CD4-positive, CD25-positive, alpha-beta regulatory T cell (primary cell): ENCODE measurements at regions not wholly inside any gene's neighbourhood (a gene's known extent, or its start where the extent isn't known, plus 50 kb on each side); places are given as distances from the start of the nearest gene placed in this dataset.
"Not testable (repeated sequence)": the region's sequence is repeated elsewhere in the genome, so short reads cannot be mapped to it uniquely, and the experiment has no call there.

ENCODE experiments used
- ATAC-seq, 2 donors: fragments of 150-1000 bp; cut with Tn5 transposase; one replicate each; pipeline ENCODE4 v1.10.0; 2021; ENCODE audit warnings: low read depth in 2 of 2, moderate number of reproducible peaks in 2 of 2, moderate library complexity in 1 of 2
- DNase-seq, 3 donors: peaks; one replicate each; pipeline versions ENCODE4 v3.0.0 to v3.0.0-alpha.2; 2012 to 2022; ENCODE audit warnings: mixed read lengths in 1 of 3
- H3K27ac ChIP-seq: one replicate; pipeline ENCODE4 v1.7.0; 2013; ENCODE audit warnings: mild to moderate bottlenecking, low read length; ENCODE audit not compliant: insufficient read depth, poor library complexity, severe bottlenecking
- H3K27me3 ChIP-seq: one replicate; pipeline ENCODE4 v1.7.0; 2013; ENCODE audit warnings: low read length; ENCODE audit not compliant: control insufficient read depth, insufficient read depth
- H3K36me3 ChIP-seq: one replicate; pipeline ENCODE4 v1.7.0; 2013; ENCODE audit warnings: mild to moderate bottlenecking, low read length, moderate library complexity; ENCODE audit not compliant: control insufficient read depth, insufficient read depth
- H3K4me1 ChIP-seq: 2 replicates; pipeline ENCODE4 v1.7.0; 2013; ENCODE audit warnings: mild to moderate bottlenecking, low read length; ENCODE audit not compliant: insufficient read depth, control insufficient read depth, poor library complexity, severe bottlenecking
- H3K4me3 ChIP-seq: one replicate; pipeline ENCODE4 v1.7.0; 2013; ENCODE audit warnings: low read depth, mild to moderate bottlenecking, low read length, moderate library complexity
- H3K9me3 ChIP-seq, 2 experiments: 1 replicate in 1 of 2; 2 replicates in 1 of 2; pipeline ENCODE4 v1.7.0; 2013; ENCODE audit warnings: low read length in 2 of 2, mild to moderate bottlenecking in 1 of 2, moderate library complexity in 1 of 2; ENCODE audit not compliant: control insufficient read depth in 2 of 2
- H3K27ac Mint-ChIP-seq, 3 donors: one replicate each; pipeline ENCODE4 v1.8.0; 2020 to 2022; ENCODE audit warnings: mild to moderate bottlenecking in 3 of 3, mixed read lengths in 3 of 3, moderate library complexity in 2 of 3
- H3K27me3 Mint-ChIP-seq: one replicate; pipeline ENCODE4 v1.8.0; 2022; ENCODE audit warnings: mild to moderate bottlenecking, mixed read lengths
- H3K36me3 Mint-ChIP-seq: one replicate; pipeline ENCODE4 v1.8.0; 2020; ENCODE audit warnings: mixed read lengths
- H3K4me1 Mint-ChIP-seq, 4 donors: one replicate each; pipeline ENCODE4 v1.8.0; 2020 to 2022; ENCODE audit warnings: mixed read lengths in 4 of 4, mild to moderate bottlenecking in 1 of 4
- H3K4me3 Mint-ChIP-seq, 4 donors: one replicate each; pipeline ENCODE4 v1.8.0; 2020 to 2022; ENCODE audit warnings: mild to moderate bottlenecking in 4 of 4, mixed read lengths in 4 of 4, moderate library complexity in 3 of 4
- H3K9me3 Mint-ChIP-seq, 7 donors: one replicate each; pipeline ENCODE4 v1.8.0; 2020 to 2022; ENCODE audit warnings: mixed read lengths in 7 of 7, mild to moderate bottlenecking in 3 of 7, moderate library complexity in 2 of 7

- H3K27me3 Mint-ChIP-seq, result no peaks in the 10 kb centered on the region
- H3K9me3 ChIP-seq, result no peaks in the 10 kb centered on the region
- no peaks in the 10 kb centered on the region for H3K4me1 Mint-ChIP-seq
- DNase-seq (no peak), ATAC-seq (no peak)
- H3K27ac Mint-ChIP-seq, result no peak overlapping the region
- peaks cover 0 to 7% (median 0%) of the 10 kb centered on the region in 7 donors for H3K9me3 Mint-ChIP-seq
- H3K4me1 ChIP-seq, result no peaks in the 10 kb centered on the region
- H3K4me3 ChIP-seq, result no peak overlapping the region
- no peak overlapping the region for H3K27ac ChIP-seq
- no peaks in the 10 kb centered on the region for H3K36me3 ChIP-seq
- no peaks in the 10 kb centered on the region for H3K36me3 Mint-ChIP-seq
- H3K4me3 Mint-ChIP-seq, result no peak overlapping the region
- H3K27me3 ChIP-seq, result no peaks in the 10 kb centered on the region
Measured at GRCh38 chr11:82533628-82534327, 199.9 kb downstream of the FAM181B start.

GRCh38 chr11:82529936-82530335 lies 203.7 kb downstream of the FAM181B start:
- DNase-seq, result no peak
- no peaks in the 10 kb centered on the region for H3K4me1 Mint-ChIP-seq
- H3K27ac ChIP-seq, result no peak overlapping the region
- H3K36me3 Mint-ChIP-seq, result no peaks in the 10 kb centered on the region
- H3K36me3 ChIP-seq, result no peaks in the 10 kb centered on the region
- H3K27me3 ChIP-seq, result no peaks in the 10 kb centered on the region
- no peak overlapping the region for H3K4me3 ChIP-seq
- H3K27ac Mint-ChIP-seq, result no peak overlapping the region
- H3K9me3 Mint-ChIP-seq, result peaks cover 0 to 7% (median 2%) of the 10 kb centered on the region in 7 donors
- no peak overlapping the region for H3K4me3 Mint-ChIP-seq
- no peak for ATAC-seq
- H3K4me1 ChIP-seq, result no peaks in the 10 kb centered on the region
- no peaks in the 10 kb centered on the region for H3K27me3 Mint-ChIP-seq
- no peaks in the 10 kb centered on the region for H3K9me3 ChIP-seq

GRCh38 chr11:82527081-82527584 lies 206.5 kb downstream of the FAM181B start:
- no peak overlapping the region for H3K4me3 Mint-ChIP-seq

GRCh38 chr11:82523141-82523540 lies 210.5 kb downstream of the FAM181B start:
- Mint-ChIP-seq H3K9me3 (peaks cover 0 to 6% (median 2%) of the 10 kb centered on the region in 7 donors), H3K27me3 (no peaks in the 10 kb centered on the region), H3K4me1 (no peaks in the 10 kb centered on the region), H3K36me3 (no peaks in the 10 kb centered on the region), H3K27ac (no peak overlapping the region), H3K4me3 (no peak overlapping the region)
- H3K36me3 ChIP-seq, result no peaks in the 10 kb centered on the region
- H3K4me3 ChIP-seq, result no peak overlapping the region
- H3K27me3 ChIP-seq, result no peaks in the 10 kb centered on the region
- DNase-seq (no peak), ATAC-seq (no peak)
- no peaks in the 10 kb centered on the region for H3K9me3 ChIP-seq
- no peak overlapping the region for H3K27ac ChIP-seq
- no peaks in the 10 kb centered on the region for H3K4me1 ChIP-seq

More at GRCh38 chr11:82527081-82527584, 206.5 kb downstream of the FAM181B start:
- ATAC-seq, result no peak
- Mint-ChIP-seq H3K27me3 (no peaks in the 10 kb centered on the region), H3K27ac (no peak overlapping the region), H3K36me3 (no peaks in the 10 kb centered on the region), H3K4me1 (no peaks in the 10 kb centered on the region), H3K9me3 (peaks cover 0 to 7% (median 0%) of the 10 kb centered on the region in 7 donors)
- Histone ChIP-seq H3K27ac (no peak overlapping the region), H3K4me3 (no peak overlapping the region), H3K9me3 (no peaks in the 10 kb centered on the region), H3K36me3 (no peaks in the 10 kb centered on the region), H3K4me1 (no peaks in the 10 kb centered on the region), H3K27me3 (no peaks in the 10 kb centered on the region)
- no peak for DNase-seq

- H3K27ac Mint-ChIP-seq, result no peak overlapping the region
- Histone ChIP-seq H3K9me3 (no peaks in the 10 kb centered on the region), H3K4me3 (no peak overlapping the region), H3K4me1 (no peaks in the 10 kb centered on the region), H3K27ac (no peak overlapping the region), H3K27me3 (no peaks in the 10 kb centered on the region), H3K36me3 (no peaks in the 10 kb centered on the region)
- ATAC-seq, result no peak
- H3K4me3 Mint-ChIP-seq, result no peak overlapping the region
- no peaks in the 10 kb centered on the region for H3K27me3 Mint-ChIP-seq
- DNase-seq, result no peak
- H3K9me3 Mint-ChIP-seq, result peaks cover 0 to 3% (median 2%) of the 10 kb centered on the region in 7 donors
- no peaks in the 10 kb centered on the region for H3K36me3 Mint-ChIP-seq
- H3K4me1 Mint-ChIP-seq, result no peaks in the 10 kb centered on the region
Measured at GRCh38 chr11:82521427-82521826, 212.2 kb downstream of the FAM181B start.

- Mint-ChIP-seq H3K27me3 (no peaks in the 10 kb centered on the region), H3K9me3 (peaks cover 0 to 5% (median 0%) of the 10 kb centered on the region in 7 donors), H3K27ac (no peak overlapping the region), H3K4me1 (no peaks in the 10 kb centered on the region), H3K36me3 (no peaks in the 10 kb centered on the region), H3K4me3 (no peak overlapping the region)
- DNase-seq (no peak), ATAC-seq (no peak)
- no peaks in the 10 kb centered on the region for H3K27me3 ChIP-seq
- no peaks in the 10 kb centered on the region for H3K4me1 ChIP-seq
- H3K27ac ChIP-seq, result no peak overlapping the region
- H3K9me3 ChIP-seq, result no peaks in the 10 kb centered on the region
- no peak overlapping the region for H3K4me3 ChIP-seq
- H3K36me3 ChIP-seq, result no peaks in the 10 kb centered on the region
Measured at GRCh38 chr11:82507288-82507687, 226.4 kb downstream of the FAM181B start.

GRCh38 chr11:82505379-82505778 lies 228.3 kb downstream of the FAM181B start:
- H3K4me3 Mint-ChIP-seq, result no peak overlapping the region
- H3K27me3 ChIP-seq, result no peaks in the 10 kb centered on the region
- ATAC-seq (no peak), DNase-seq (no peak)
- H3K36me3 ChIP-seq, result no peaks in the 10 kb centered on the region
- no peaks in the 10 kb centered on the region for H3K36me3 Mint-ChIP-seq
- no peak overlapping the region for H3K4me3 ChIP-seq
- H3K27ac Mint-ChIP-seq, result no peak overlapping the region
- H3K27me3 Mint-ChIP-seq, result no peaks in the 10 kb centered on the region
- peaks cover 0 to 3% (median 0%) of the 10 kb centered on the region in 7 donors for H3K9me3 Mint-ChIP-seq
- no peaks in the 10 kb centered on the region for H3K4me1 Mint-ChIP-seq
- no peak overlapping the region for H3K27ac ChIP-seq
- no peaks in the 10 kb centered on the region for H3K9me3 ChIP-seq
- no peaks in the 10 kb centered on the region for H3K4me1 ChIP-seq

GRCh38 chr11:82501174-82501573 lies 232.5 kb downstream of the FAM181B start:
- ATAC-seq, H3K36me3 ChIP-seq, H3K4me3 ChIP-seq: not testable (repeated sequence)

More at GRCh38 chr11:82501174-82501573, 232.5 kb downstream of the FAM181B start:
- H3K27ac ChIP-seq, H3K9me3 Mint-ChIP-seq, H3K27me3 Mint-ChIP-seq, H3K4me3 Mint-ChIP-seq, H3K36me3 Mint-ChIP-seq, H3K4me1 ChIP-seq, H3K27me3 ChIP-seq, H3K4me1 Mint-ChIP-seq, H3K9me3 ChIP-seq, H3K27ac Mint-ChIP-seq, DNase-seq: not testable (repeated sequence)
